MG63 (cell line): ENCODE measurements at regions not wholly inside any gene's neighbourhood (a gene's known extent, or its start where the extent isn't known, plus 50 kb on each side); places are given as distances from the start of the nearest gene placed in this dataset.
"Not testable (repeated sequence)": the region's sequence is repeated elsewhere in the genome, so short reads cannot be mapped to it uniquely, and the experiment has no call there.

Source experiments
- DNase-seq: peaks from one replicate; pipeline ENCODE4 v3.0.0-alpha.2; 2020
- H3K27me3 ChIP-seq: fragments of 250-450 bp; sonication (Bioruptor Pico); 2 replicates; pipeline ENCODE4 v1.5.1; 2020; ENCODE audit warnings: mild to moderate bottlenecking, moderate library complexity
- H3K36me3 ChIP-seq: fragments of 250-450 bp; sonication (Bioruptor Pico); 2 replicates; pipeline ENCODE4 v1.5.1; 2020; ENCODE audit warnings: mild to moderate bottlenecking, moderate library complexity
- H3K4me3 ChIP-seq: fragments of 250-450 bp; sonication (Bioruptor Pico); 2 replicates; pipeline ENCODE4 v1.5.1; 2020; ENCODE audit warnings: mild to moderate bottlenecking, moderate library complexity
- H3K9me3 ChIP-seq: fragments of 250-450 bp; sonication (Bioruptor Pico); 2 replicates; pipeline ENCODE4 v1.5.1; 2020; ENCODE audit warnings: mild to moderate bottlenecking, moderate library complexity

DNA sequence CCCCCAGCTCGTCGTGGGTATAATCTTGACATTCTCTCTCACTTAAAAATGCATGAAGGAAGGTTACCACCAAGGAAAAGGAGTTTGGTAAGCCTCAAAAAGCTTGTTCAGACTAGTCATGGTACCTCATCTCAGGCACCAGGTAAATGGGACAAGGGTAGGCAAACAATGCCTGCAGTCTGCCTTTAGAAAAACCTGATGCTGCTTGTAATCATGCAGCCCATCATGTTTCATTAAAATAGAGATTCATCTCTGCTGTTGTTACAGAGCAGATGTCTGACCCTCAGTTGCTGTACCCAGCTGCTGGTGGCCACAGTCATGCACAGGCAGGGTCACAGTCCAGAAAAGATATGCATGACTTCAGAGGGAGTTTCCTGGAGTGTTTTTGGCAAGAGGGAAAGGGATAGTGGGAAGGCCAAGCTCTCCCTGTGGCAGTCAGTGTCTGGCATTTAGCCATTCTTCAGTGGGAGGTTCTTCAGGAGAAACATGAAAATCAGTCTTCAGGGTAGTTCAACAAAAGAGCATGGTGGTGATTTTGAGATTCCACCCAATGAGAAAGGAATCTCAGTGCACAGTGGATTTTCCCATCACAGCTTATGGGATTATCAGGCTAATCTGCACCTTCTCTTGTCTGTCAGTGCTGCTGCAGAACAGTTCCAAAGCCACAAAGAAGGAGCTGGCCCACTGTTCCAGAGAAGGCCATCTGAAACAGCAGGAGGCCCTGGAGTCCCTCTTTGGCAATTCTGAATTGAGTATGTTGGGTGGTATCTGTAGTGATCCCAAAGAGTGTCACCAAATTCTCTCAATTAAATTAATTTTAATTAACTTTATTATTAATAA is 202.7 kb upstream of the FRMD6 start:
- H3K27me3 ChIP-seq, result no peaks in the 10 kb centered on the region
- H3K9me3 ChIP-seq, result no peaks in the 10 kb centered on the region
- DNase-seq, result peak; percentile 62
- H3K36me3 ChIP-seq, result no peaks in the 10 kb centered on the region
- H3K4me3 ChIP-seq, result no peak overlapping the region

DNA sequence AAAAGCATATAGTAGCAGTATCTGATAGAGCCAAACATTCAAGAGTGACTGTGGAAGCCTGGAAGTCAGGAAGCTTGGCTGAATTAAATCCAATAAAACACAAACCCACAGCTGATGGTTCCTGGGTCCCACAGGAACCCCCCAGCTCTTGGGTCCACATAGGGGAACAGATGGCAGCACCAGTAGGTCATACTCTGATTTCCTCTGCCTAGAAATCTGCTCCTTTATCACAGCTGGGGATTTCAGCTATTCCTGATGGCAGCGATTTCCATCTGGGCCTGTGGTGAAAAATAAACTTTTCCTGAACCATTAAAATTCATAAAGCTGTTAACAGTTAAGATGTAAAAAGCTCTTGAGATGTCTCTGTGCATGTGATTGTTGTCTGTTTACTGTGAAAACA is 202.0 kb upstream of the FRMD6 start:
- H3K9me3 ChIP-seq, result no peaks in the 10 kb centered on the region
- H3K4me3 ChIP-seq, result no peak overlapping the region
- DNase-seq, result no peak
- no peaks in the 10 kb centered on the region for H3K27me3 ChIP-seq
- H3K36me3 ChIP-seq, result no peaks in the 10 kb centered on the region

GRCh38 chr14:51451561-51451960 is 200.1 kb upstream of the FRMD6 start:
- DNase-seq, result no peak
- no peaks in the 10 kb centered on the region for H3K36me3 ChIP-seq
- no peaks in the 10 kb centered on the region for H3K9me3 ChIP-seq
- H3K4me3 ChIP-seq, result no peak overlapping the region
- H3K27me3 ChIP-seq, result no peaks in the 10 kb centered on the region

DNA sequence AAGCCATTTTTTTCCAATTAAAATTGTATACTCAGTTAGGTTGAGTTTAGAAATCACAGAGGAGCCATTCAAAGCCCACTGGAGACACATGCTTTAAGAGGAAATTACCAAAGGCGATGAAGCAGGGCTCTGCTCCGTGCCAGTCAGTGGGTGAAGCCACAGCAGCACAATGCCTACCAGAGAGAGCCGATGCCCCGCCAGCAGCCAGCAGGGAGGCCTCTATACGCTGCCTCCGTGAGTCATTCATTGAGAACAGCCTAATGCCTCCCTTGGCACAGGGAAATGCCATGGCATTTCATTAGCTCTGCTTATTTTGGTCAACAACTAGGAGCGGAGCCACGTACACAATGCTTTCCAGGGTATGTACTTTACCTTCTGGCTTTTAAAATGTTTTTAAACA is 197.8 kb upstream of the FRMD6 start:
- no peak overlapping the region for H3K4me3 ChIP-seq
- H3K27me3 ChIP-seq, result no peaks in the 10 kb centered on the region
- DNase-seq, result peak; percentile 92
- H3K9me3 ChIP-seq, result no peaks in the 10 kb centered on the region
- H3K36me3 ChIP-seq, result no peaks in the 10 kb centered on the region

DNA sequence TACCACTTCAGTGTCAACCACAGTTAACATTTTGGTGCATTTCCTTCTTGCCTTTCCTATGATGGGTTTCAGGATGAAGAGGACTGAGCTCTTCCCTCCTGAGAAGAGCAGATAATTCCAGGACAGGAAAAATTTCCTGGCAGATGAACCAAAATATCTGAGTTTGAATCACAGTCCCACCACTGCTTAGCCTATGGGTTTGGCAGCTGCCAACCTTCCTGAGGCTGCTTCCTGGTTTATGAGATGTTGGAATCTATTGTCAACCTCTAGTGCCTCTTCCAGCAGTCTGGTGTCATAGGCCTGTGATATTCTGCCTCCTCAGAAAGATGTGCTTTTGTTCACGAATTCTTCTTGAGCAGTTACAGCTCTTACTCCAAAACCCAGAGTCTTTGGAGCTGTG is 197.4 kb upstream of the FRMD6 start:
- Histone ChIP-seq H3K4me3 (no peak overlapping the region), H3K36me3 (no peaks in the 10 kb centered on the region), H3K27me3 (no peaks in the 10 kb centered on the region), H3K9me3 (no peaks in the 10 kb centered on the region)
- peak; percentile 73 for DNase-seq

DNA sequence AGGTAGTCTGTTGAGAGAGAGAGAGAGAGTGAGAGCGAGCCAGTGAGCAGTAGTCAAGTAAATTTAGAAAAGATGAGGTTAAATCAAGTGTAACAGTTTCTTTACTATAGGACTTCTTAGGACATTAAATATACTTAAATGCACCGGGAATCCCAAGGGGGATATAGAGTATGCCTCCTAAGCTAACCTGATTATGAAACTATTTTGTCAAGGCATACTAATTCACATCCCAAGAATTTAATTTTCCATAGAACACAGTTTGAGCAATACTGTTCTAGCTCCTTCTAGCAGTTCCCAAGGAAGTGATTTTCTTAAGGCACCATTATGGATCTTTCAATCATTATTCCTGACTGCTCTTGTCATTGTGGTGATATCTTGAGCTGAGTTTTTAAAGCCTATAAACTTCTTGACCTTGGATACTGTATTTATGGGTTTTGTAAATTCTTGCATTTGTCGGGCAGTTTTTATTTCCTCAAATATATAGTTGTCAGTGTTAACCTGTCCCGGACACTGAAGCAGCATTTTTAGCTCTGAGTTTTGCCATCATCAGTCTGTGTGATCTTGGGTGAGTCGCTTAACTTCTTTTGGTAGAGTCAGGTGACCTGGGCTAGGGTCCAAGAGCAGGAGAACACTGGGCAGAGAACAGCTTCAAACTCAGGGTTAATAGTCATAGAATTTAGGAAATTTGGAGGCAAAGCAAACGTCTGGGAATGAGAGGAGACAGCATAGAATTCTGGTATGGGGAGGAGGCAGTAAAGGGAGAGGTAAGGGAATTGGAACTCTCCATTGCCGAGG is 196.5 kb upstream of the FRMD6 start:
- no peak overlapping the region for H3K4me3 ChIP-seq
- no peaks in the 10 kb centered on the region for H3K9me3 ChIP-seq
- DNase-seq, result peak; percentile 36

DNA sequence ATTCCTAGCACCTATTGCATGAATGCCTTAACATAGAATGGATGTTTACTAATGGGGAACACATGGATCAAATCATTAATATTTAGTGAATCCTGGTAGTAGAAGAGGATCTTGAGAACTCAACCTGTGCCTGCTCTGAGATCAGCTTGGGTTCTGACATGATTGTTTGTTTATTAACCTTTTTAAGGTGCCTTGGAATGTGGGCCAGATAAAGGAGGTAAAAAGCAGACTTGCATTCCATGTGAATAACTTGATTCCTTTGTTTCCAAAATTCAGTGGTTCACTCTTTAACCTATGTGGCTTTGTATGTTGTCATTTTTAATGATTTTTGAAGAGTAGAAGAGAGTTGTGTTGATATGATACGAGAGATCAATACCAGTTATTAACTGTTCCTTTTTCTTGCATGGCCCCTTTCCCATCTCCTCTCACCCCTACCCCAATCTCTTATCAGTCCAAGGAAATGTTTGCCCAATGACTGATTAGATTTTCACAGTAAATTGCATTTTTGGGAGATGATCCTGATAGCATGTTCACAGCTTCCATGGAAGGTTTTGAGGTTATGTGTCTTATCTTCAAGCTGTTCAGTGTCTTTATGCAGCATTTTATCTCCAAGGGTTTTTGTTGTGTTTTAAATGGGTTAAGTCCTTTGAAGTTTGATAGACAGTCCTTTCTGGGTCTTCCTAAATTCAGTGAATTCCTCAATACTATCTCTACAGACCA is 193.7 kb upstream of the FRMD6 start:
- DNase-seq, result no peak
- no peaks in the 10 kb centered on the region for H3K36me3 ChIP-seq

More for the DNA sequence above, 196.5 kb upstream of the FRMD6 start:
- Histone ChIP-seq H3K36me3 (no peaks in the 10 kb centered on the region), H3K27me3 (no peaks in the 10 kb centered on the region)

GRCh38 chr14:51458563-51458955 is 193.2 kb upstream of the FRMD6 start:
- no peaks in the 10 kb centered on the region for H3K36me3 ChIP-seq
- no peaks in the 10 kb centered on the region for H3K27me3 ChIP-seq
- no peaks in the 10 kb centered on the region for H3K9me3 ChIP-seq
- H3K4me3 ChIP-seq, result no peak overlapping the region
- DNase-seq, result peak; percentile 67

More for the DNA sequence above, 193.7 kb upstream of the FRMD6 start:
- H3K4me3 ChIP-seq, result no peak overlapping the region
- no peaks in the 10 kb centered on the region for H3K27me3 ChIP-seq
- H3K9me3 ChIP-seq, result no peaks in the 10 kb centered on the region

- DNase-seq, result no peak
- Histone ChIP-seq H3K36me3 (no peaks in the 10 kb centered on the region), H3K9me3 (no peaks in the 10 kb centered on the region), H3K27me3 (no peaks in the 10 kb centered on the region), H3K4me3 (no peak overlapping the region)
These were observed 191.7 kb upstream of the FRMD6 start for GRCh38 chr14:51460011-51460410.

- no peaks in the 10 kb centered on the region for H3K27me3 ChIP-seq
- H3K36me3 ChIP-seq, result no peaks in the 10 kb centered on the region
- H3K9me3 ChIP-seq, result no peaks in the 10 kb centered on the region
- no peak overlapping the region for H3K4me3 ChIP-seq
- no peak for DNase-seq
These were observed 189.5 kb upstream of the FRMD6 start for GRCh38 chr14:51462182-51462581.

DNA sequence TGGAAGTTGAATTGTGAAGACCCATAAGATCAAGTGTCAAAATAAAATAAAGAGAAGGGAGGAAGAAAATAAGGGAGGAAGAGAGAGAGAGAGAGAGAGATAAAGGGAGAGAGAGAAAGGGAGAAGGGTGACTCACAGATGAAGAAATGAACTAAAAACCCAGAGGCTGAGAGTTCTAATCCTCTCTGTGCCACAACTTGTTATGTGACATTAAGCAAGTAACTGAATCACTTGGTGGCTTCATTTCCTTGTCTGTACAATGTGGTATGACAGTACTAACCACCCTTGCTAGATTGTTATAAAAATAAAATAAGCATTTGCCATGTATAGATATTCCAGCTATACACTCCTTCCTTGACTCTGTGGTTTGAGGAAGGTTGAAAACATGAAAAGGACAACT is 189.0 kb upstream of the FRMD6 start:
- no peak for DNase-seq
- no peaks in the 10 kb centered on the region for H3K9me3 ChIP-seq
- no peak overlapping the region for H3K4me3 ChIP-seq
- H3K36me3 ChIP-seq, result no peaks in the 10 kb centered on the region
- no peaks in the 10 kb centered on the region for H3K27me3 ChIP-seq

DNA sequence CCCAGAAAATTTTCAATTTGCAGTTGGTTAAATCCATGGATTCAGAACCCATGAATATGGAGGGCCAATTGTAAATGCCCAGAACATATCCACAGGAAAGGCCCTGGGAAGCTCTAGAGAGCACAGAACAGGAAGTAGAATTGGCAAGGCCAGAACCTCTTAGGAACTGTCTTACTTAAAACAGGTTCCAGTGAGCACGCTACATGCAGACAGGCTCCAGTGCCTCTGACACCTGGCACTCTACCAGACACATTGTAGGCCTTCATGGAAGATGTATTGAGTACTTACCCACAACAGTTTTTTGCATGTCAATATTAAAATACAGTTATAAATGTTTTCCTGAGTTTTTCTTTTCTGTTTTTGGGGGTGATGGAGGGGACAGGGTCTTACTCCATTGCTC is 188.2 kb upstream of the FRMD6 start:
- no peak for DNase-seq
- H3K36me3 ChIP-seq, result no peaks in the 10 kb centered on the region
- H3K4me3 ChIP-seq, result no peak overlapping the region
- H3K27me3 ChIP-seq, result no peaks in the 10 kb centered on the region
- H3K9me3 ChIP-seq, result no peaks in the 10 kb centered on the region

- Histone ChIP-seq H3K36me3 (no peaks in the 10 kb centered on the region), H3K9me3 (no peaks in the 10 kb centered on the region), H3K4me3 (no peak overlapping the region), H3K27me3 (no peaks in the 10 kb centered on the region)
- no peak for DNase-seq
These were observed 187.3 kb upstream of the FRMD6 start for GRCh38 chr14:51464411-51464810.

GRCh38 chr14:51465486-51465885 is 186.2 kb upstream of the FRMD6 start:
- Histone ChIP-seq H3K27me3 (no peaks in the 10 kb centered on the region), H3K36me3 (no peaks in the 10 kb centered on the region), H3K4me3 (no peak overlapping the region), H3K9me3 (no peaks in the 10 kb centered on the region)
- no peak for DNase-seq

DNA sequence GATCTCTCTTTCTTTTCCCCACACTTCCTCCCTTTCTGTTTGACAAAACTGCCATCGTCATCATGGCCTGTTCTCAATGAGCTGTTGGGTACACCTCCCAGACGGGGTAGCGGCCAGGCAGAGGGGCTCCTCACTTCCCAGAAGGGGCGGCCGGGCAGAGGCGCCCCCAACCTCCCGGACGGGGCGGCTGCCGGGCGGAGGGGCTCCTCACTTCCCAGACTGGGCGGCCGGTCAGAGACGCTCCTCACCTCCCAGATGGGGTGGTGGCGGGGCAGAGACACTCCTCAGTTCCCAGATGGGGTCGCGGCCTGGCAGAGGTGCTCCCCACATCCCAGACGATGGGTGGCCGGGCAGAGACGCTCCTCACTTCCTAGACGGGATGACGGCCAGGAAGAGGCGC is 184.3 kb upstream of the FRMD6 start:
- H3K27me3 ChIP-seq, H3K36me3 ChIP-seq, DNase-seq, H3K9me3 ChIP-seq, H3K4me3 ChIP-seq: not testable (repeated sequence)

DNA sequence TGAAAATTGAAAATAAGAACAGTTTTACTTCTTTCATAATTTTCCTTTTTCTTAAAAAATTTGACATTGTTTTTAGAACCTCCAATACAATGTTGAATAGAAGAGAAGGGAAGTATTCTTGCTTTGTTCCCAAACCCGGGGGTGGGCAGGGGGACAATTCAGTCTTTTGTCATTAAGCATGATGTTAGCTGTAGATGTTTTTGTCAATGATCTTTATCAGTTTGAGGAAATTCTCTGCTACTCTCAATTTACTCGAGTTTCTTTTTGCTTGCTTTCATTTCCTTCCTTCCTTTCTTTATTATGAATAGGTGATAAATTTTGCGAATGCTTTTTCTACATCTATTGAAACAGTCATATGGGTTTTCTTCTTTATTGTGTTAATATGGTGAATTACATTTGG is 183.2 kb upstream of the FRMD6 start:
- no peak overlapping the region for H3K4me3 ChIP-seq
- H3K27me3 ChIP-seq, result no peaks in the 10 kb centered on the region
- DNase-seq, result no peak
- H3K9me3 ChIP-seq, result no peaks in the 10 kb centered on the region
- no peaks in the 10 kb centered on the region for H3K36me3 ChIP-seq

GRCh38 chr14:51472881-51473280 is 178.8 kb upstream of the FRMD6 start:
- Histone ChIP-seq H3K36me3 (no peaks in the 10 kb centered on the region), H3K27me3 (no peaks in the 10 kb centered on the region), H3K9me3 (no peaks in the 10 kb centered on the region), H3K4me3 (no peak overlapping the region)
- no peak for DNase-seq
